Transverse colon (tissue), 4 donors: ENCODE measurements at regions not wholly inside any gene's neighbourhood (a gene's known extent, or its start where the extent isn't known, plus 50 kb on each side); places are given as distances from the start of the nearest gene placed in this dataset.

Source experiments
- DNase-seq: peaks from one replicate; pipeline ENCODE4 v3.0.0-alpha.2; 2019
- H3K27ac ChIP-seq, 4 donors: fragments of 200-600 bp; sonication (generic); 2 replicates each; pipeline ENCODE4 v1.5.1; 2016 to 2018; ENCODE audit warnings: inconsistent platforms in 4 of 4
- H3K27me3 ChIP-seq: fragments of 200-600 bp; sonication (generic); 2 replicates; pipeline ENCODE4 v1.5.1; 2017; ENCODE audit warnings: inconsistent platforms
- H3K36me3 ChIP-seq, 4 donors: fragments of 200-600 bp; sonication (generic); 2 replicates each; pipeline ENCODE4 v1.5.1; 2017 to 2019; ENCODE audit warnings: inconsistent platforms in 4 of 4
- H3K4me1 ChIP-seq, 4 donors: fragments of 200-600 bp; sonication (generic); 2 replicates each; pipeline ENCODE4 v1.5.1; 2017 to 2020; ENCODE audit warnings: inconsistent platforms in 4 of 4
- H3K4me3 ChIP-seq, 4 donors: fragments of 200-600 bp; sonication (generic); 1 replicate in 1 of 4; 2 replicates in 3 of 4; pipeline versions ENCODE4 v1.5.1 to v1.6.1; 2017 to 2019; ENCODE audit warnings: inconsistent platforms in 4 of 4
- H3K9me3 ChIP-seq, 2 donors: fragments of 200-600 bp; sonication (generic); 2 replicates each; pipeline ENCODE4 v1.5.1; 2017 to 2019; ENCODE audit warnings: inconsistent platforms in 2 of 2
- CTCF ChIP-seq, 5 experiments: fragments of 200-600 bp in 3 of 5; fragments of 450-650 bp in 2 of 5; sonication (generic) in 3 of 5; IDR thresholded peaks; 1 replicate in 2 of 5; 2 replicates in 3 of 5; pipeline ENCODE4 v1.5.1; 2016 to 2017; ENCODE audit warnings: antibody characterized with exemption in 5 of 5, inconsistent platforms in 3 of 5, mild to moderate bottlenecking in 2 of 5, moderate library complexity in 1 of 5
- EP300 ChIP-seq: sonication (generic); formaldehyde crosslinking; IDR thresholded peaks from one replicate; pipeline ENCODE4 v1.6.1; 2017; ENCODE audit warnings: antibody characterized with exemption, low read depth
- POLR2A ChIP-seq: fragments of 450-650 bp; IDR thresholded peaks from one replicate; pipeline ENCODE4 v1.6.1; 2016; ENCODE audit warnings: antibody characterized with exemption, mild to moderate bottlenecking, moderate library complexity
- POLR2AphosphoS5 ChIP-seq, 3 donors: sonication (generic); formaldehyde crosslinking; IDR thresholded peaks; one replicate each; pipeline ENCODE4 v1.6.1; 2016; ENCODE audit warnings: antibody characterized with exemption in 3 of 3
- WGBS, 2 donors: methylation state at CpG; one replicate each; pipeline ENCODE4 v1.1.5; 2018; ENCODE audit warnings: low coverage in 1 of 2; 5-methylcytosine and 5-hydroxymethylcytosine counted together
- in situ Hi-C, 4 donors: fragments of 200-750 bp; cut with MboI; loops; one replicate each; pipeline versions ENCODE4 v1.15.0 to v1.15.1; 2017; ENCODE audit warnings: low sequenced_read_pairs in 3 of 4, low pct_ligation_motif_present in 1 of 4, low pct_unique_long_range_greater_than_20kb in 1 of 4
- intact Hi-C: fragments of 100-400 bp; cut with DNase I; formaldehyde crosslinking; loops from one replicate; pipeline ENCODE4 v1.15.1; 2023; ENCODE audit warnings: low total_unique reads

GRCh38 chr10:128633864-128634540, 507.8 kb upstream of the MKI67 start:
- DNase-seq: peak; percentile 26
- in situ Hi-C loops: no loop called here
- no peaks in the 10 kb centered on the region for H3K9me3 ChIP-seq
- intact Hi-C loops: loop anchor here (5.0 kb wide), 1 partner anchor 223 kb away; no protein-coding TSS in a partner anchor
- no peak overlapping the region for H3K27ac ChIP-seq
- H3K36me3 ChIP-seq: no peaks in the 10 kb centered on the region
- WGBS, 2 donors: 40 to 48% methylated on average over 3 to 6 of the region's 6 CpGs
- TF ChIP-seq POLR2A (no peak), CTCF (IDR thresholded peaks at IDR 0.05) (peak in 4 of 5 experiments; percentile 24 to 44 (median 35))
- H3K4me3 ChIP-seq: no peak overlapping the region
- H3K27me3 ChIP-seq: no peaks in the 10 kb centered on the region
- H3K4me1 ChIP-seq: peaks cover 0 to 5% (median 0%) of the 10 kb centered on the region in 4 donors

GRCh38 chr10:128642023-128642422, 515.8 kb upstream of the MKI67 start:
- intact Hi-C loops: no loop called here
- no peaks in the 10 kb centered on the region for H3K36me3 ChIP-seq
- TF ChIP-seq EP300 (no peak), POLR2A (no peak), CTCF (IDR thresholded peaks at IDR 0.05) (no peak), POLR2AphosphoS5 (IDR thresholded peaks at IDR 0.05) (no peak)
- no peaks in the 10 kb centered on the region for H3K4me1 ChIP-seq
- H3K27me3 ChIP-seq: no peaks in the 10 kb centered on the region
- no peak overlapping the region for H3K27ac ChIP-seq
- H3K4me3 ChIP-seq: no peak overlapping the region
- DNase-seq: no peak
- H3K9me3 ChIP-seq: no peaks in the 10 kb centered on the region
- in situ Hi-C loops: no loop called here
- 71 to 72% methylated on average over 4 of the region's 4 CpGs for WGBS, 2 donors

GRCh38 chr10:128642502-128642901, 516.3 kb upstream of the MKI67 start:
- Histone ChIP-seq H3K4me1 (no peaks in the 10 kb centered on the region), H3K4me3 (no peak overlapping the region), H3K36me3 (no peaks in the 10 kb centered on the region), H3K27ac (no peak overlapping the region), H3K27me3 (no peaks in the 10 kb centered on the region), H3K9me3 (no peaks in the 10 kb centered on the region)
- TF ChIP-seq EP300 (no peak), POLR2AphosphoS5 (IDR thresholded peaks at IDR 0.05) (no peak), POLR2A (no peak), CTCF (IDR thresholded peaks at IDR 0.05) (no peak)
- WGBS, 2 donors: 77% methylated on average over 2 of the region's 2 CpGs; no CpG with 5 or more reads in 1 of the 2 donors
- intact Hi-C loops: no loop called here
- no peak for DNase-seq
- in situ Hi-C loops: no loop called here

GRCh38 chr10:128643658-128644057, 517.4 kb upstream of the MKI67 start:
- H3K4me1 ChIP-seq: no peaks in the 10 kb centered on the region
- no peak for DNase-seq
- TF ChIP-seq POLR2AphosphoS5 (IDR thresholded peaks at IDR 0.05) (no peak), EP300 (no peak), POLR2A (no peak), CTCF (IDR thresholded peaks at IDR 0.05) (no peak)
- H3K36me3 ChIP-seq: no peaks in the 10 kb centered on the region
- H3K9me3 ChIP-seq: no peaks in the 10 kb centered on the region
- in situ Hi-C loops (no loop called here), intact Hi-C loops (no loop called here)
- no peak overlapping the region for H3K27ac ChIP-seq
- no peak overlapping the region for H3K4me3 ChIP-seq
- 40 to 67% methylated on average over 1 of the region's 1 CpG for WGBS, 2 donors
- no peaks in the 10 kb centered on the region for H3K27me3 ChIP-seq
